ENCODE measurements at regions not wholly inside any gene's neighbourhood (a gene's known extent, or its start where the extent isn't known, plus 50 kb on each side); places are given as distances from the start of the nearest gene placed in this dataset.

GRCh38 chr3:10672422-10672821 lies 143.6 kb upstream of the SLC6A11 start:
- TF ChIP-seq CTCF (IDR thresholded peaks at IDR 0.05), result no peak
- no peak for TF ChIP-seq POLR2A (IDR thresholded peaks at IDR 0.05)
- no peak for TF ChIP-seq EP300 (IDR thresholded peaks at IDR 0.05)

Data from gastroesophageal sphincter (tissue), 3 donors.